ENCODE measurements at regions not wholly inside any gene's neighbourhood (a gene's known extent, or its start where the extent isn't known, plus 50 kb on each side); places are given as distances from the start of the nearest gene placed in this dataset.

DNA sequence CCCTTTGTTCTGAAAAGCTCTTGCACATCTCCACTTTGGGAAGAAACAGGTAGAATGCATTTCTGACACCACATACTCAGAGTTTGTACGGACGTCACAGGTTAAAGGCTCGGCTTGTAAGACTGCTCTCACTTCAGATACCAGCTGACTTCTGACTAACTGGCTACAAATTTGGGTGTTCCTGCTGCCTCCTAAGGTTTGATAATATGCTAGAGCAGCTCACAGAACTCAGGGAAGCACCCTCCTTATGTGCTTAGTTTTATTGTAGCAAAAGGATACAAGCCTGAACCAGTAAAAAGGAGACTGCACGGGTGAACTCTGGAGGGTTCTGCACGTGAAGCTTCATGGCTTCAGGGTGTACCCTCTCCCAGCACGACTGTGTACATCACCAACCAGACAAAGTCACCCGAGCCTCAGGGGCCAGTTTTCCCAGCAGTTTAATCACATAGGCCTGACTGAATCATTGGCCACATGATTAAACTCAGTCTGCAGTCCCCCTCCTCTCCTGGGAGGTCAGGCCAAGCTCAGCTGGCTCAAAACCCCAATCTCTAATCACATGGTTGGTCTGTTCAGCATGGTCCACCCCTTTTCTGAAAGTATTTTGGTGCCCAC is 749.5 kb upstream of the RAB6C start:
- peaks cover 4% of the 10 kb centered on the region for H3K4me1 ChIP-seq
- no peak overlapping the region for H3K4me3 ChIP-seq (ENCODE audit: low read depth, low read length)
- H3K79me2 ChIP-seq: no peaks in the 10 kb centered on the region
- H3K27me3 ChIP-seq (ENCODE audit: control insufficient read depth, insufficient read depth, low read length): no peaks in the 10 kb centered on the region
- H2AFZ ChIP-seq: no peak overlapping the region
- no peak overlapping the region for H3K4me2 ChIP-seq (ENCODE audit: low read length)
- no peaks in the 10 kb centered on the region for H3K9me3 ChIP-seq (ENCODE audit: control insufficient read depth, low read length)
- no peak overlapping the region for H3K9ac ChIP-seq
- no peaks in the 10 kb centered on the region for H3K36me3 ChIP-seq (ENCODE audit: control insufficient read depth, insufficient read depth, low read length)
- H3K27ac ChIP-seq: no peak overlapping the region
- TF ChIP-seq, protein P1, sequence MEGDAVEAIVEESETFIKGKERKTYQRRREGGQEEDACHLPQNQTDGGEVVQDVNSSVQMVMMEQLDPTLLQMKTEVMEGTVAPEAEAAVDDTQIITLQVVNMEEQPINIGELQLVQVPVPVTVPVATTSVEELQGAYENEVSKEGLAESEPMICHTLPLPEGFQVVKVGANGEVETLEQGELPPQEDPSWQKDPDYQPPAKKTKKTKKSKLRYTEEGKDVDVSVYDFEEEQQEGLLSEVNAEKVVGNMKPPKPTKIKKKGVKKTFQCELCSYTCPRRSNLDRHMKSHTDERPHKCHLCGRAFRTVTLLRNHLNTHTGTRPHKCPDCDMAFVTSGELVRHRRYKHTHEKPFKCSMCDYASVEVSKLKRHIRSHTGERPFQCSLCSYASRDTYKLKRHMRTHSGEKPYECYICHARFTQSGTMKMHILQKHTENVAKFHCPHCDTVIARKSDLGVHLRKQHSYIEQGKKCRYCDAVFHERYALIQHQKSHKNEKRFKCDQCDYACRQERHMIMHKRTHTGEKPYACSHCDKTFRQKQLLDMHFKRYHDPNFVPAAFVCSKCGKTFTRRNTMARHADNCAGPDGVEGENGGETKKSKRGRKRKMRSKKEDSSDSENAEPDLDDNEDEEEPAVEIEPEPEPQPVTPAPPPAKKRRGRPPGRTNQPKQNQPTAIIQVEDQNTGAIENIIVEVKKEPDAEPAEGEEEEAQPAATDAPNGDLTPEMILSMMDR (IDR thresholded peaks at IDR 0.05): no peak

DNA sequence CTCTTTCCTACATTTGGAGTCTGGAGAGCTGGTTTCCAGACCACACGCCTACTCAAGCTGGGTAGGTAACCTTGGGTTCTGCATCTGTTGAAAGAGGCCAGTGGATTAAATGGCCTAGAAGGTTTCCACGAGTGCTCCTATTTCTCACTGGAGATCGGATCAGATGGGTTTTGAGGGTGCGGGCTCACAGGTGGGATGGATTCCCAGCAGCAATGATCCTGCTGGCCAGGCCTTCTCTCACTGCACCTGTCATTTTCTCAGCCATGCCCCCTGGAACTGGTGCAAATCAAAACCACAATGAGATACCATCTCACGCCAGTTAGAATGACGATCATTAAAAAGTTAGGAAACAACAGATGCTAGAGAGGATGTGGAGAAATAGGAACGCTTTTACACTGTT is 747.5 kb upstream of the RAB6C start:
- H3K9ac ChIP-seq: no peak overlapping the region
- H3K27me3 ChIP-seq (ENCODE audit: control insufficient read depth, insufficient read depth, low read length): no peaks in the 10 kb centered on the region
- no peaks in the 10 kb centered on the region for H3K9me3 ChIP-seq (ENCODE audit: control insufficient read depth, low read length)
- no peak overlapping the region for H3K27ac ChIP-seq
- TF ChIP-seq, protein P1 (IDR thresholded peaks at IDR 0.05): no peak
- H3K4me2 ChIP-seq (ENCODE audit: low read length): no peak overlapping the region
- peaks cover 9% of the 10 kb centered on the region for H3K4me1 ChIP-seq
- no peaks in the 10 kb centered on the region for H3K79me2 ChIP-seq
- H2AFZ ChIP-seq: peak overlapping the region; percentile 30
- H3K36me3 ChIP-seq (ENCODE audit: control insufficient read depth, insufficient read depth, low read length): no peaks in the 10 kb centered on the region
- no peak overlapping the region for H3K4me3 ChIP-seq (ENCODE audit: low read depth, low read length)

DNA sequence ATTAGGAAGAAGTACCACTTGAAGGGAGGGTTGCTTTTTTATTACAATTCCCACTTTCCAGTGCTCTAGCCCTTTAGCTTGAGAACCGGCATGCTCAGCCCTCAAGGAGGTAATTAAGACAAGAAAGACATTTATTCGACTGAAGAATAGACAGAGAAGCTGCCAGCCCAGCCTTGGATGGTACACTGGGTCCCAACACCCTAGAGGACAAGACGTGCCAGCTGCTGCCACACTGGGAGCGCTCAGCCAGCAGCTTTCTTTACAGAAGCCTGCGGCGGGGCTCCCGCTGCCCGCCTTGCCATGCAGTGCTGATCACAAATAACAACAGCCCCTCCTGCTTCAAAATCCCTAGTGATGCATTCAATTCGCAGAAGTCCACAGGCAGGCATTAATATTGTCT is 746.3 kb upstream of the RAB6C start:
- H3K27me3 ChIP-seq (ENCODE audit: control insufficient read depth, insufficient read depth, low read length): no peaks in the 10 kb centered on the region
- H3K9ac ChIP-seq: no peak overlapping the region

DNA sequence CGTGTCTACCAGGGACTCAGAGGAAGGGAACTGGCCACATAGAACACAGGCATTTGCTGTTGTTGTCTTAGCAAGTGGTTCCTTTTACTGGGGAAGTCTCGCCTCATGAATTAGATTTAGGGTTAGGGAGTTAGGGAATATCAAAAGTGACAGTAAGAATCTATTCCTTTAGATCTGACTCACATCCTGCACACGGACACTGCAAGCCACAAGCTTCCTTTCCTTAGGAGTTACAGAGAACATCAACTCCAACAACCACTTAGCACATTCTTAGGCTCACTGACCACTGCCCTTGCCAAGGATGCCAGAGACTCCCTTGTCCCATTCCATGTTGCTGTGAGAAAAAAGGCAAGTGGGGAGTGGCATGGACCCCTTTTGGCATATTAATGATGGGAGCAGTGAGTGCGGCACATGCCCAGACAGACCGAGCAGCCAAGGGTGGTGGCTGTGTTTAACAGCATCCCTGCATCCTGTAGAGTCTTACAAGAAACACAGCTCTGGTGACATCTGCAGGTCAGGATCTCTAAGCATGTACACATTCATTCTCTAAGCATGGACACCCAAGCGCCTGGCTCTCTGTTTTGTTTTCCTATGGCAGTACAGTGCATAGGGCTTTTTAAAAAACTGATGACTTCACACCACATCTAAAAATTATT is 745.6 kb upstream of the RAB6C start:
- H3K36me3 ChIP-seq (ENCODE audit: control insufficient read depth, insufficient read depth, low read length): no peaks in the 10 kb centered on the region

More for the DNA sequence above, 746.3 kb upstream of the RAB6C start:
- Histone ChIP-seq H3K9me3 (ENCODE audit: control insufficient read depth, low read length) (no peaks in the 10 kb centered on the region), H3K79me2 (no peaks in the 10 kb centered on the region), H3K4me1 (peaks cover 14% of the 10 kb centered on the region), H3K36me3 (ENCODE audit: control insufficient read depth, insufficient read depth, low read length) (no peaks in the 10 kb centered on the region), H3K4me3 (ENCODE audit: low read depth, low read length) (no peak overlapping the region), H3K27ac (no peak overlapping the region), H3K4me2 (ENCODE audit: low read length) (no peak overlapping the region), H2AFZ (no peak overlapping the region)
- TF ChIP-seq, protein P1 (IDR thresholded peaks at IDR 0.05): no peak

More for the DNA sequence above, 745.6 kb upstream of the RAB6C start:
- Histone ChIP-seq H3K9ac (no peak overlapping the region), H3K27ac (no peak overlapping the region), H3K27me3 (ENCODE audit: control insufficient read depth, insufficient read depth, low read length) (no peaks in the 10 kb centered on the region), H3K9me3 (ENCODE audit: control insufficient read depth, low read length) (no peaks in the 10 kb centered on the region), H3K79me2 (no peaks in the 10 kb centered on the region), H3K4me1 (peaks cover 14% of the 10 kb centered on the region), H3K4me2 (ENCODE audit: low read length) (no peak overlapping the region), H3K4me3 (ENCODE audit: low read depth, low read length) (no peak overlapping the region), H2AFZ (no peak overlapping the region)
- TF ChIP-seq, protein P1 (IDR thresholded peaks at IDR 0.05): no peak

Data from parathyroid adenoma (tissue), 2 donors.